MG63 (cell line): ENCODE measurements at regions not wholly inside any gene's neighbourhood (a gene's known extent, or its start where the extent isn't known, plus 50 kb on each side); places are given as distances from the start of the nearest gene placed in this dataset.
A peak's percentile ranks its signal among the peaks of the same experiment; 100 is the strongest.

Experiments
- DNase-seq: peaks from one replicate; pipeline ENCODE4 v3.0.0-alpha.2; 2020
- H3K27me3 ChIP-seq: fragments of 250-450 bp; sonication (Bioruptor Pico); 2 replicates; pipeline ENCODE4 v1.5.1; 2020; ENCODE audit warnings: mild to moderate bottlenecking, moderate library complexity
- H3K36me3 ChIP-seq: fragments of 250-450 bp; sonication (Bioruptor Pico); 2 replicates; pipeline ENCODE4 v1.5.1; 2020; ENCODE audit warnings: mild to moderate bottlenecking, moderate library complexity
- H3K4me3 ChIP-seq: fragments of 250-450 bp; sonication (Bioruptor Pico); 2 replicates; pipeline ENCODE4 v1.5.1; 2020; ENCODE audit warnings: mild to moderate bottlenecking, moderate library complexity
- H3K9me3 ChIP-seq: fragments of 250-450 bp; sonication (Bioruptor Pico); 2 replicates; pipeline ENCODE4 v1.5.1; 2020; ENCODE audit warnings: mild to moderate bottlenecking, moderate library complexity

DNA sequence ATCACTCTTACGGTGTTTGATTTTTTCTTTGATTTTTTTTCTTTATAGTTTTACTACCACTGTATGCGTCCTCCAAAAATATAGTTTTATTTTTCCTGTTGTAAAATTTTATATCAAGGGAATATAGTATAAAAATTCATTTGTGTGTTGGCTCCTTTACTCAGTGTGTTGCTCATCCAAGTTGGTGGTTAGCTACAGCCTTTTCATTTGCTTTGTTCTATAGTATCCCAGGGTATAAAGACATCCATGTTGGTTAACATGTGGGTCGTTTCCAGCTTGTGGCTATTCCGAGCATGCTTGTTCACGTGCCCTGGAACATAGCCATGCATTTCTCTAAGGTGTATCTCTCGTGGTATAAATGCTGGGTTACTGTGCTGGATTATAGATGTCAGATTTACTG lies 54.8 kb upstream of the DAB2 start:
- Histone ChIP-seq H3K4me3 (no peak overlapping the region), H3K9me3 (no peaks in the 10 kb centered on the region), H3K27me3 (no peaks in the 10 kb centered on the region), H3K36me3 (no peaks in the 10 kb centered on the region)
- no peak for DNase-seq

DNA sequence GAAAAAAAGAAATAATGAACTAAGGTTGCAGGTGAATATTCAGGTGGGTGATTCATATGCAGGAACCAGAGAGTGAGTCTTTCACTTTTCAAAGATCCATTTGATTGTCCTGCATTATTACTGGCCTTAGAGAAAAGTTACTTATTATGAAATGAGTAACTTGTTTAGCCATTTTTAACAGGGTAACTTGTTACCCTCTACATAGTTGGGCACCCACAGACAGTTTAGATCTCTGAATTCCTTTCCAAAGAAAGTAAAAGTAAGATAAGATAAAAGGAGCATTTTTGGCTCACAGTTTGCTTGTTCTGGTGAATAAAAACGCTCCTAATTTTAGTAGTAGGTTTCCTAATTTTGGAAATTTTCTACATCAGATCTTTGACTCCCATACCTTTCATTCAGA lies 54.1 kb upstream of the DAB2 start:
- no peaks in the 10 kb centered on the region for H3K27me3 ChIP-seq
- H3K36me3 ChIP-seq = no peaks in the 10 kb centered on the region
- no peaks in the 10 kb centered on the region for H3K9me3 ChIP-seq
- H3K4me3 ChIP-seq = no peak overlapping the region
- DNase-seq = no peak

DNA sequence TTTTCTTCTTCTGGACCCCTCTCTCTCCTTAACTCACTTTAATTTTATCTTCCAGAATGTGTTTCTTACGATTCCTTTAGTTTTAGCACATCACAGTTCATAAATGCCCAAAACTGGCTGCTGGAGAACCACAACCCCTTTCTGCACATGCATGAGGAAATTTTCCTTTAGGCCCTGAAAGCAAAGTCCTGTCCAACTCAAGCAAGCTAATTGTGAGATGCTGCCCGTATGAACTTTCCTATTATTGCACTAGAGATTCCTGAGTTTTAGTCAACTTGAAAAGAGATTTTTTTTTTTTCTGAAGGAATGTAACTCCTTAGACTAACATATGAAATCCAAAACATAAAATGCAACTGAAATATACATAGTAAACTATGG lies 52.1 kb upstream of the DAB2 start:
- H3K36me3 ChIP-seq = no peaks in the 10 kb centered on the region
- H3K27me3 ChIP-seq = no peaks in the 10 kb centered on the region
- H3K4me3 ChIP-seq = no peak overlapping the region
- DNase-seq = no peak
- no peaks in the 10 kb centered on the region for H3K9me3 ChIP-seq

DNA sequence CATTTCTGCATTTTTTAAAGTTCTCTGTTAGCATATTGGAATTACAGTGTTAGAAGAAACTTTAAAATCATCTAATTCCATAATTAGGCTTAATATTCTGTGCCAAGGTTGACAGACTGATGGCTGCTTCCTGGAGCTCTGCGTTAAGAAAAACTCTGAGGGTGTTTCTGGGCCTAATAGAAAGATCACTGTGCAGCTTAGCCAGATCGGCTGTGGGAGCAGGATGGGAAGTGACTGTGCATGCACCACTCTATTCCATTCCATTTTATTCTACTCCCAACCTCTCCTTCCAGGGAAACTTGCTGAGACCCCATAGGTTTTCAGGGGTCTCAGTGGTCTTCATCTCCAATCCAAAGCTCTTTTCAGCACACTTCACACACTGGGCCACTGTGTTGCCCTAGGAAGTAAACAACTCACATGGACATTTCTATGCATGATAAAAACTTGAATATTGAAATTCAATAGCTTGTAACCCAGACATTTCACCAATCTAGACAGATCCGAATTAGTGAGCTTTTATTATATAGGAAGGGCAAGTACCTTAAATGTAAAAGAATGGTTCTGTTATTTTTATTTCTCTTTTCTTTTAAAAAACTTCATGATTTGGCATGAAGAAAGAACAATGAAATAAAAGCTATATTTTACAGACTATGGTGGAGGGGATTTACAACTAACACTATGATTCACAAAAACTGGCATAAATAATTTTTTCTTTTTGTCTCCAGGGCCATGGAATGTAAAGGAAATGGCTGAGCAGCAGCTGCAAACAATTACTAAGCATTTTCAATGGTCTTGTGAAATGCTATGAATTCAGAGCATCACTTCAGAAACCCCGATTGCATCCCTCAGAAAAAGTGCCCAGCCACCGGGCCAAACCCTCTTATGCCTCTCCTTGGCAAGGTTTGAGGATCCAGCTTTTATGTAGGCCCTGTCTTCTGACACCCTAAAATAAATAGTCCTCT lies 51.4 kb upstream of the DAB2 start:
- Histone ChIP-seq H3K9me3 (no peaks in the 10 kb centered on the region), H3K36me3 (no peaks in the 10 kb centered on the region), H3K4me3 (no peak overlapping the region), H3K27me3 (no peaks in the 10 kb centered on the region)
- peak; percentile 62 for DNase-seq

DNA sequence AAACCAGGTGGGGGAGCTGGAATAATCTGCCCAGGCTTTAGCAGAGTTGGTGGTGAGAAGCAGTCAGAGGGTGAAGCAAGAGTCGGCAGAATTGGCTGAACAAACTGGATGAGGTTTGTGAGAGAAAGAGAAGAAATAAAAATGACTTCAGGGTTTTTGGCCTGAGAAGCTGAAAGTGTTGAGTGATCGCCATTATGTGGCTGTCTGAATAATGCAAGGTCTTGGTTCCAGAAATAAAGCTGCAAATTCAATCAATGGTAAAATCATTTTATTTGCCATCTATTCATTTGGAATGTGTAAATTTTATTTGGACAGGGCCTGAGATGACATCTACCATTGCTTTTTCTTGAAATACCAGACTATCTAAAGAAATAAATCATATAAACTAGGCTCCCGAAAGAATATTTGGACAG lies 50.4 kb upstream of the DAB2 start:
- Histone ChIP-seq H3K4me3 (no peak overlapping the region), H3K36me3 (no peaks in the 10 kb centered on the region), H3K9me3 (no peaks in the 10 kb centered on the region), H3K27me3 (no peaks in the 10 kb centered on the region)
- peak; percentile 38 for DNase-seq
